Adrenal gland (tissue), 9 donors: ENCODE measurements at regions not wholly inside any gene's neighbourhood (a gene's known extent, or its start where the extent isn't known, plus 50 kb on each side); places are given as distances from the start of the nearest gene placed in this dataset.

Source experiments
- DNase-seq, 7 donors: peaks; one replicate each; pipeline ENCODE4 v3.0.0-alpha.2; 2019 to 2020
- H3K27ac ChIP-seq, 5 donors: fragments of 200-600 bp; sonication (generic) in 4 of 5; 1 replicate in 3 of 5; 2 replicates in 2 of 5; pipeline versions ENCODE4 v1.5.1 to v1.8.0; 2016 to 2020; ENCODE audit warnings: mild to moderate bottlenecking in 1 of 5
- H3K27me3 ChIP-seq: fragments of 200-600 bp; 2 replicates; pipeline ENCODE4 v1.8.0; 2021
- H3K36me3 ChIP-seq, 2 donors: fragments of 200-600 bp; replicated peaks in 1 of 2; 1 replicate in 1 of 2; 2 replicates in 1 of 2; pipeline versions ENCODE4 v1.5.1 to v1.8.0; 2018 to 2022
- H3K4me1 ChIP-seq, 2 donors: fragments of 200-600 bp; replicated peaks in 1 of 2; 1 replicate in 1 of 2; 2 replicates in 1 of 2; pipeline versions ENCODE4 v1.5.1 to v1.8.0; 2018 to 2021
- H3K4me3 ChIP-seq, 4 donors: fragments of 200-600 bp; sonication (generic) in 3 of 4; one replicate each; pipeline ENCODE4 v1.5.1; 2016 to 2018
- H3K9me3 ChIP-seq, 3 donors: fragments of 200-600 bp; sonication (generic) in 1 of 3; replicated peaks in 1 of 3; 1 replicate in 2 of 3; 2 replicates in 1 of 3; pipeline versions ENCODE4 v1.5.1 to v1.8.0; 2016 to 2021
- CTCF ChIP-seq, 6 experiments: fragments of 450-650 bp in 4 of 6; fragments of 200-600 bp in 2 of 6; sonication (generic) in 1 of 6; IDR thresholded peaks; 1 replicate in 5 of 6; 2 replicates in 1 of 6; pipeline versions ENCODE4 v1.5.1 to v1.8.0; 2016 to 2021; ENCODE audit warnings: antibody characterized with exemption in 6 of 6, mild to moderate bottlenecking in 2 of 6, moderate library complexity in 1 of 6
- POLR2A ChIP-seq, 2 donors: fragments of 450-650 bp; IDR thresholded peaks; one replicate each; pipeline ENCODE4 v1.6.1; 2017; ENCODE audit warnings: antibody characterized with exemption in 2 of 2, mild to moderate bottlenecking in 2 of 2, moderate library complexity in 1 of 2
- WGBS, 4 donors: extraction: QIAGEN DNeasy Blood & Tissue Kit in 2 of 4; methylation state at CpG; one replicate each; pipeline versions ENCODE4 v1.1.5 to v1.1.7; 2013 to 2017; 5-methylcytosine and 5-hydroxymethylcytosine counted together
- intact Hi-C, 2 donors: fragments of 100-400 bp; cut with DNase I; formaldehyde crosslinking; loops; one replicate each; pipeline versions ENCODE4 v1.14.1 to v1.15.0; 2022 to 2023
- donor health status: healthy with polysubstance abuse.
- donor health status: Bipolar disorder and iron deficiency.
- donor health status: DM: yes; HTN: yes; CAD: no.
- donor health status: DM: no; HTN: no; CAD: no.
- donor health status: DM: no; HTN: no; CAD: no.

GRCh38 chr4:137994853-137995252 lies 247.3 kb downstream of the SLC7A11 start:
- TF ChIP-seq CTCF (IDR thresholded peaks at IDR 0.05) (no peak), POLR2A (IDR thresholded peaks at IDR 0.05) (no peak)
- Histone ChIP-seq H3K27ac (no peak overlapping the region), H3K4me1 (no peaks in the 10 kb centered on the region), H3K36me3 (no peaks in the 10 kb centered on the region), H3K9me3 (no peaks in the 10 kb centered on the region), H3K4me3 (no peak overlapping the region), H3K27me3 (no peaks in the 10 kb centered on the region)
- DNase-seq, result no peak
- intact Hi-C loops, result no loop called here

GRCh38 chr4:137993232-137993631 lies 248.9 kb downstream of the SLC7A11 start:
- intact Hi-C loops, result no loop called here
- 85 to 97% (median 90%) methylated on average over 1 of the region's 1 CpG for WGBS, 4 donors

GRCh38 chr4:137981277-137981676 lies 260.9 kb downstream of the SLC7A11 start:
- DNase-seq, result no peak
- no peaks in the 10 kb centered on the region for H3K27me3 ChIP-seq
- TF ChIP-seq CTCF (IDR thresholded peaks at IDR 0.05), result no peak
- TF ChIP-seq POLR2A (IDR thresholded peaks at IDR 0.05), result no peak
- H3K9me3 ChIP-seq, result no peaks in the 10 kb centered on the region
- no peak overlapping the region for H3K4me3 ChIP-seq
- H3K27ac ChIP-seq, result no peak overlapping the region
- no peaks in the 10 kb centered on the region for H3K36me3 ChIP-seq
- WGBS, 4 donors, result 77 to 88% (median 86%) methylated on average over 3 of the region's 3 CpGs
- intact Hi-C loops, result no loop called here
- H3K4me1 ChIP-seq, result no peaks in the 10 kb centered on the region

More at GRCh38 chr4:137993232-137993631, 248.9 kb downstream of the SLC7A11 start:
- Histone ChIP-seq H3K36me3 (no peaks in the 10 kb centered on the region), H3K4me3 (no peak overlapping the region), H3K9me3 (no peaks in the 10 kb centered on the region), H3K27me3 (no peaks in the 10 kb centered on the region), H3K27ac (no peak overlapping the region), H3K4me1 (no peaks in the 10 kb centered on the region)
- no peak for DNase-seq
- TF ChIP-seq CTCF (IDR thresholded peaks at IDR 0.05) (no peak), POLR2A (IDR thresholded peaks at IDR 0.05) (no peak)

GRCh38 chr4:137980641-137981040 lies 261.5 kb downstream of the SLC7A11 start:
- H3K27ac ChIP-seq, result no peak overlapping the region
- no peak for DNase-seq
- TF ChIP-seq POLR2A (IDR thresholded peaks at IDR 0.05), result no peak
- no peaks in the 10 kb centered on the region for H3K36me3 ChIP-seq
- intact Hi-C loops, result no loop called here
- 44 to 52% (median 45%) methylated on average over 2 of the region's 2 CpGs for WGBS, 4 donors
- H3K27me3 ChIP-seq, result no peaks in the 10 kb centered on the region
- no peaks in the 10 kb centered on the region for H3K4me1 ChIP-seq
- no peak overlapping the region for H3K4me3 ChIP-seq
- H3K9me3 ChIP-seq, result no peaks in the 10 kb centered on the region

GRCh38 chr4:137979938-137980337 lies 262.2 kb downstream of the SLC7A11 start:
- Histone ChIP-seq H3K4me3 (no peak overlapping the region), H3K9me3 (no peaks in the 10 kb centered on the region), H3K4me1 (no peaks in the 10 kb centered on the region), H3K27me3 (no peaks in the 10 kb centered on the region), H3K27ac (no peak overlapping the region), H3K36me3 (no peaks in the 10 kb centered on the region)
- intact Hi-C loops, result no loop called here
- WGBS, 4 donors, result 90 to 93% (median 91%) methylated on average over 1 of the region's 1 CpG
- no peak for DNase-seq
- TF ChIP-seq CTCF (IDR thresholded peaks at IDR 0.05), result no peak
- TF ChIP-seq POLR2A (IDR thresholded peaks at IDR 0.05), result no peak
